Natural killer cell (primary cell): ENCODE measurements at regions not wholly inside any gene's neighbourhood (a gene's known extent, or its start where the extent isn't known, plus 50 kb on each side); places are given as distances from the start of the nearest gene placed in this dataset.

Experiments
- ATAC-seq, 3 donors: fragments of 150-1000 bp in 2 of 3; fragments of 200-7000 bp in 1 of 3; cut with Tn5 transposase; 1 replicate in 1 of 3; 2 replicates in 2 of 3; pipeline ENCODE4 v1.10.0; 2021; ENCODE audit warnings: mild to moderate bottlenecking in 2 of 3, moderate library complexity in 2 of 3
- DNase-seq, 2 donors: peaks; one replicate each; pipeline versions ENCODE4 v3.0.0 to v3.0.0-alpha.2; 2013 to 2021; ENCODE audit warnings: mixed read lengths in 1 of 2
- H3K27ac ChIP-seq: one replicate; pipeline ENCODE4 v1.5.1; 2013; ENCODE audit warnings: mild to moderate bottlenecking, low read length
- H3K27me3 ChIP-seq: one replicate; pipeline ENCODE4 v1.6.1; 2013; ENCODE audit warnings: low read length; ENCODE audit not compliant: control insufficient read depth, insufficient read depth
- H3K36me3 ChIP-seq: one replicate; pipeline ENCODE4 v1.6.1; 2013; ENCODE audit warnings: low read length; ENCODE audit not compliant: control insufficient read depth, insufficient read depth
- H3K4me1 ChIP-seq: one replicate; pipeline ENCODE4 v1.6.1; 2013; ENCODE audit warnings: low read length; ENCODE audit not compliant: control insufficient read depth, insufficient read depth
- H3K4me3 ChIP-seq: one replicate; pipeline ENCODE4 v1.5.1; 2013; ENCODE audit warnings: low read length
- H3K9me3 ChIP-seq: one replicate; pipeline ENCODE4 v1.6.1; 2013; ENCODE audit warnings: low read length; ENCODE audit not compliant: control insufficient read depth, insufficient read depth
- H3K27ac Mint-ChIP-seq, 2 donors: one replicate each; pipeline ENCODE4 v1.8.0; 2022; ENCODE audit warnings: mild to moderate bottlenecking in 2 of 2, mixed read lengths in 2 of 2, moderate library complexity in 1 of 2
- H3K27me3 Mint-ChIP-seq, 2 donors: one replicate each; pipeline ENCODE4 v1.8.0; 2022; ENCODE audit warnings: low read depth in 2 of 2, mixed read lengths in 2 of 2
- H3K36me3 Mint-ChIP-seq: one replicate; pipeline ENCODE4 v1.8.0; 2022; ENCODE audit warnings: mixed read lengths
- H3K4me1 Mint-ChIP-seq, 2 donors: one replicate each; pipeline ENCODE4 v1.8.0; 2022; ENCODE audit warnings: mixed read lengths in 2 of 2
- H3K4me3 Mint-ChIP-seq: one replicate; pipeline ENCODE4 v1.8.0; 2022; ENCODE audit warnings: mild to moderate bottlenecking, moderate library complexity, mixed read lengths
- H3K9me3 Mint-ChIP-seq, 2 donors: one replicate each; pipeline ENCODE4 v1.8.0; 2022; ENCODE audit warnings: mixed read lengths in 2 of 2
- CTCF ChIP-seq: fragments of 200-600 bp; IDR thresholded peaks from one replicate; pipeline ENCODE4 v1.8.0; 2022; ENCODE audit warnings: antibody characterized with exemption
- WGBS: methylation state at CpG from one replicate; pipeline ENCODE4 v1.1.7; 2013; ENCODE audit warnings: missing lambda C conversion rate; ENCODE audit not compliant: insufficient coverage; 5-methylcytosine and 5-hydroxymethylcytosine counted together
- intact Hi-C: fragments of 100-400 bp; cut with micrococcal nuclease; formaldehyde crosslinking; loops from one replicate; pipeline ENCODE4 v1.14.2; 2022

GRCh38 chr1:88540255-88540654 lies 143.8 kb upstream of the PKN2 start:
- DNase-seq = no peak
- H3K9me3 Mint-ChIP-seq = peaks cover 0 to 7% of the 10 kb centered on the region in 2 donors
- no peak for ATAC-seq
- no peaks in the 10 kb centered on the region for H3K36me3 ChIP-seq
- no peaks in the 10 kb centered on the region for H3K27me3 Mint-ChIP-seq
- no peaks in the 10 kb centered on the region for H3K4me1 ChIP-seq
- no peaks in the 10 kb centered on the region for H3K27me3 ChIP-seq
- H3K9me3 ChIP-seq = no peaks in the 10 kb centered on the region
- intact Hi-C loops = no loop called here
- no CpG with 5 or more reads among the region's 2 CpGs for WGBS
- no peak overlapping the region for H3K27ac Mint-ChIP-seq
- no peak overlapping the region for H3K27ac ChIP-seq
- no peak overlapping the region for H3K4me3 Mint-ChIP-seq
- no peaks in the 10 kb centered on the region for H3K36me3 Mint-ChIP-seq
- TF ChIP-seq CTCF = no peak
- H3K4me3 ChIP-seq = no peak overlapping the region
- no peaks in the 10 kb centered on the region for H3K4me1 Mint-ChIP-seq

- DNase-seq (no peak), ATAC-seq (no peak)
- H3K36me3 Mint-ChIP-seq = no peaks in the 10 kb centered on the region
- TF ChIP-seq CTCF = no peak
- H3K4me1 Mint-ChIP-seq = no peaks in the 10 kb centered on the region
- Histone ChIP-seq H3K9me3 (no peaks in the 10 kb centered on the region), H3K27me3 (no peaks in the 10 kb centered on the region), H3K4me1 (no peaks in the 10 kb centered on the region), H3K4me3 (no peak overlapping the region), H3K27ac (no peak overlapping the region), H3K36me3 (no peaks in the 10 kb centered on the region)
- H3K9me3 Mint-ChIP-seq = peaks cover 0 to 7% of the 10 kb centered on the region in 2 donors
- H3K27ac Mint-ChIP-seq = no peak overlapping the region
- intact Hi-C loops = no loop called here
- WGBS = 89% methylated on average over 1 of the region's 1 CpG
- no peak overlapping the region for H3K4me3 Mint-ChIP-seq
- no peaks in the 10 kb centered on the region for H3K27me3 Mint-ChIP-seq
Observed at GRCh38 chr1:88541596-88541995, 142.5 kb upstream of the PKN2 start.

GRCh38 chr1:88544195-88544594 lies 139.9 kb upstream of the PKN2 start:
- ATAC-seq = no peak
- no peaks in the 10 kb centered on the region for H3K4me1 ChIP-seq
- no peaks in the 10 kb centered on the region for H3K27me3 Mint-ChIP-seq

More at GRCh38 chr1:88544195-88544594, 139.9 kb upstream of the PKN2 start:
- no peaks in the 10 kb centered on the region for H3K9me3 ChIP-seq
- Mint-ChIP-seq H3K36me3 (no peaks in the 10 kb centered on the region), H3K4me1 (no peaks in the 10 kb centered on the region), H3K4me3 (no peak overlapping the region), H3K27ac (no peak overlapping the region), H3K9me3 (peaks cover 0 to 7% of the 10 kb centered on the region in 2 donors)
- no peak overlapping the region for H3K4me3 ChIP-seq
- no peaks in the 10 kb centered on the region for H3K36me3 ChIP-seq
- no peak for DNase-seq
- intact Hi-C loops = no loop called here
- no peaks in the 10 kb centered on the region for H3K27me3 ChIP-seq
- TF ChIP-seq CTCF = no peak
- no peak overlapping the region for H3K27ac ChIP-seq
